Caco-2 (cell line): ENCODE measurements at regions not wholly inside any gene's neighbourhood (a gene's known extent, or its start where the extent isn't known, plus 50 kb on each side); places are given as distances from the start of the nearest gene placed in this dataset.

Experiments
- BruUV-seq: library from RNA; stranded (reverse); fragments of 400-500 nt; replicated peaks from 2 replicates; lab custom pipeline; 2021; lab: Mats Ljungman, UMichigan
- CTCF ChIA-PET: fragments of 300-600 bp; sonication (Branson Sonifier 250); formaldehyde crosslinking; loops from one replicate; lab custom pipeline; 2022; ENCODE audit warnings: antibody characterized with exemption; lab: Charles Lee
- POLR2A ChIA-PET: fragments of 300-600 bp; sonication (Branson Sonifier 250); formaldehyde crosslinking; loops from one replicate; lab custom pipeline; 2022; ENCODE audit warnings: antibody characterized with exemption; lab: Charles Lee
- DNase-seq, 2 experiments: peaks; one replicate each; pipeline versions ENCODE4 v3.0.0 to v3.0.0-alpha.2; 2020 to 2022
- H3K27me3 ChIP-seq: replicated peaks from 2 replicates; pipeline ENCODE4 v1.6.0; 2011; ENCODE audit warnings: low read length; ENCODE audit not compliant: control insufficient read depth, insufficient read depth
- H3K36me3 ChIP-seq: 2 replicates; pipeline ENCODE4 v1.5.1; 2011; ENCODE audit warnings: low read length; ENCODE audit not compliant: control insufficient read depth, insufficient read depth
- H3K4me1 ChIP-seq: fragments of 250-450 bp; sonication (Bioruptor Pico); 2 replicates; pipeline ENCODE4 v1.5.1; 2020; ENCODE audit warnings: mild to moderate bottlenecking
- H3K4me3 ChIP-seq: 2 replicates; pipeline ENCODE4 v1.5.1; 2011; ENCODE audit warnings: low read depth, mild to moderate bottlenecking, control low read depth, low read length
- H3K9me3 ChIP-seq: fragments of 250-450 bp; sonication (Bioruptor Pico); 2 replicates; pipeline ENCODE4 v1.5.1; 2020; ENCODE audit warnings: mild to moderate bottlenecking, moderate library complexity
- H3K27ac Mint-ChIP-seq: one replicate; pipeline ENCODE4 v1.8.0; 2022; ENCODE audit warnings: mixed read lengths; ENCODE audit not compliant: unreplicated experiment
- H3K27me3 Mint-ChIP-seq: one replicate; pipeline ENCODE4 v1.8.0; 2022; ENCODE audit warnings: mixed read lengths; ENCODE audit not compliant: insufficient read depth, unreplicated experiment
- H3K36me3 Mint-ChIP-seq: one replicate; pipeline ENCODE4 v1.8.0; 2022; ENCODE audit warnings: mild to moderate bottlenecking, mixed read lengths; ENCODE audit not compliant: insufficient read depth, unreplicated experiment
- H3K4me1 Mint-ChIP-seq: one replicate; pipeline ENCODE4 v1.8.0; 2022; ENCODE audit warnings: low read depth, mixed read lengths; ENCODE audit not compliant: unreplicated experiment
- H3K4me3 Mint-ChIP-seq: one replicate; pipeline ENCODE4 v1.8.0; 2022; ENCODE audit warnings: mild to moderate bottlenecking, moderate library complexity, mixed read lengths; ENCODE audit not compliant: unreplicated experiment
- H3K9me3 Mint-ChIP-seq: one replicate; pipeline ENCODE4 v1.8.0; 2022; ENCODE audit warnings: mixed read lengths; ENCODE audit not compliant: unreplicated experiment
- CTCF ChIP-seq, 2 experiments: fragments of 200-600 bp in 1 of 2; IDR thresholded peaks; 1 replicate in 1 of 2; 2 replicates in 1 of 2; pipeline versions ENCODE4 v1.5.1 to v1.8.0; 2011 to 2022; ENCODE audit warnings: antibody characterized with exemption in 1 of 2, control low read depth in 1 of 2, inconsistent platforms in 1 of 2, low read depth in 1 of 2, low read length in 1 of 2, mild to moderate bottlenecking in 1 of 2, moderate library complexity in 1 of 2; ENCODE audit not compliant: insufficient read depth in 1 of 2, severe bottlenecking in 1 of 2, unreplicated experiment in 1 of 2
- intact Hi-C: fragments of 100-400 bp; cut with micrococcal nuclease; formaldehyde crosslinking; loops from one replicate; pipeline ENCODE4 v1.10.0; 2022; ENCODE audit not compliant: unreplicated experiment

DNA sequence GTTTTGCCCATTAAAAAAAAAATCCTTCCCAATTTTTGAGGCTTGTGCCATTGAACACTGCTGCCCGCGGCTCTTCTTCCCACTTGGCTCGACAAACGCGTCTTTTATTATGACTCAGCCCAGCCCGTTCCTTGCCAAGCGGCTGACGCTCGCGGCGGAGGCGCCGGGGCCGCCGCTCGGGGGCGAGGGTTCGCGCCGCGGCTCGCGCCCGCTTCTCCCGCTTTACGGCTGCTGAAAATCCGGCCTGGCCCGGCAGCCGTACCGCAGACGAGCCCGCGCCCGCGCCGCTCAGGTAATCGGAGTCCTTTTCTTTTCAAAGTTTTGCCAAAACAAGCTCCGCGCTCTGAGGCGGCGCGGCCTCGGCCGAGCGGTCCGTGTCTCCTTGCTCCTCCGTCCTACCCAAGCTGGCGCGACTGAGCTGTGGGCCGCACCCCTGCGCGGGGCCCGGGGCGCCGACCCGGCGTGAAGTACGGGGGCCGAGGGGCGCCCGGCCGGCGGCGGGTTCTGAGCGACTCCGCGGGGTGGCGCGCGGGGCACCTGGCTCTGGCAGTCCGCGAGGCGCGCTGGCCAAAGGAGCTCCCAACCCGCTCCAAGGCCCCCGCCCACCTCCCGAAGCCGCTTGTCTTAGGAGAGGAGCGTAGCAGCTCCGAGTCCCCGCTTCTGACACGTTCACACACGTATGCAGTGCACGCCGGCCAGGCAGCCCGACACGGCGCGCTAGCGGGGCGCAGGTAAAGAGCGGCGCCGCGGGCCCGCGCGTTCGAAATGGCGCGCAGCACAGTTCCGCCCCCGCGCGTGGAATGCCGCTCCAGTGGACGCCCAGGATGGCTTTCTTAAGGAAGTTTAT lies 418.2 kb upstream of the NAALADL2 start:
- peaks cover 12% of the 10 kb centered on the region for H3K36me3 Mint-ChIP-seq
- CTCF ChIA-PET: interaction anchor here (0.6 to 1.3 kb wide), 5 partner anchors 31 to 438 kb away, joined by 3 to 8 read pairs (median 4); no protein-coding TSS in a partner anchor
- POLR2A ChIA-PET: interaction anchor here (0.6 to 2.7 kb wide), 4 partner anchors 18 to 193 kb away, joined by 3 to 24 read pairs (median 4); no protein-coding TSS in a partner anchor
- TF ChIP-seq CTCF (IDR thresholded peaks at IDR 0.05; ENCODE audit: insufficient read depth in 1 of 2, low read depth in 1 of 2, low read length in 1 of 2, severe bottlenecking in 1 of 2, unreplicated experiment in 1 of 2): peak in 1 of 2 experiments; percentile 25
- H3K27me3 ChIP-seq: no peaks in the 10 kb centered on the region
- H3K27me3 Mint-ChIP-seq: no peaks in the 10 kb centered on the region
- no peak overlapping the region for H3K4me3 Mint-ChIP-seq
- H3K4me3 ChIP-seq: peak overlapping the region; percentile 50
- peaks cover 9% of the 10 kb centered on the region for H3K9me3 Mint-ChIP-seq
- intact Hi-C loops: loop anchor here (1.0 to 5.0 kb wide), 3 partner anchors 90 to 224 kb away; no protein-coding TSS in a partner anchor
- peak; percentile 93 to 96 for DNase-seq
- H3K4me1 ChIP-seq: peaks cover 18% of the 10 kb centered on the region
- peaks cover 24% of the 10 kb centered on the region for H3K4me1 Mint-ChIP-seq
- BruUV-seq: no TSS peak
- no peaks in the 10 kb centered on the region for H3K36me3 ChIP-seq
- H3K27ac Mint-ChIP-seq: peak overlapping the region; percentile 78
- 0 out of 2 replicates have a peak, but pooled peaks cover 4% of the 10 kb centered on the region for H3K9me3 ChIP-seq

GRCh38 chr3:174441588-174442301 lies 417.4 kb upstream of the NAALADL2 start:
- no peak for TF ChIP-seq CTCF (IDR thresholded peaks at IDR 0.05; ENCODE audit: insufficient read depth in 1 of 2, low read depth in 1 of 2, low read length in 1 of 2, severe bottlenecking in 1 of 2, unreplicated experiment in 1 of 2)
- intact Hi-C loops: loop anchor here (1.0 to 5.0 kb wide), 3 partner anchors 90 to 224 kb away; no protein-coding TSS in a partner anchor
- H3K4me1 Mint-ChIP-seq: peaks cover 16% of the 10 kb centered on the region
- peak in 1 of 2 experiments; percentile 23 for DNase-seq
- ChIA-PET CTCF (interaction anchor here (0.6 to 1.3 kb wide), 6 partner anchors 32 to 1291 kb away, joined by 3 to 8 read pairs (median 4); no protein-coding TSS in a partner anchor), POLR2A (interaction anchor here (0.6 to 2.7 kb wide), 4 partner anchors 17 to 192 kb away, joined by 3 to 24 read pairs (median 4); no protein-coding TSS in a partner anchor)
- H3K27me3 Mint-ChIP-seq: no peaks in the 10 kb centered on the region
- BruUV-seq: TSS peak; percentile 29
- Histone ChIP-seq H3K4me3 (peak overlapping the region; percentile 50), H3K4me1 (peaks cover 14% of the 10 kb centered on the region), H3K36me3 (no peaks in the 10 kb centered on the region), H3K27me3 (no peaks in the 10 kb centered on the region), H3K9me3 (0 out of 2 replicates have a peak, but pooled peaks cover 4% of the 10 kb centered on the region)
- H3K9me3 Mint-ChIP-seq: peaks cover 9% of the 10 kb centered on the region
- no peak overlapping the region for H3K4me3 Mint-ChIP-seq
- H3K27ac Mint-ChIP-seq: no peak overlapping the region
- H3K36me3 Mint-ChIP-seq: peaks cover 12% of the 10 kb centered on the region

GRCh38 chr3:174442302-174442682 lies 416.8 kb upstream of the NAALADL2 start:
- Histone ChIP-seq H3K4me3 (peak overlapping the region; percentile 50), H3K9me3 (0 out of 2 replicates have a peak, but pooled peaks cover 4% of the 10 kb centered on the region), H3K36me3 (no peaks in the 10 kb centered on the region), H3K4me1 (peaks cover 10% of the 10 kb centered on the region), H3K27me3 (no peaks in the 10 kb centered on the region)
- H3K9me3 Mint-ChIP-seq: peaks cover 6% of the 10 kb centered on the region
- H3K27me3 Mint-ChIP-seq: no peaks in the 10 kb centered on the region
- H3K27ac Mint-ChIP-seq: no peak overlapping the region
- no TSS peak for BruUV-seq
- peaks cover 12% of the 10 kb centered on the region for H3K36me3 Mint-ChIP-seq
- no peak for DNase-seq
- H3K4me3 Mint-ChIP-seq: no peak overlapping the region
- TF ChIP-seq CTCF (IDR thresholded peaks at IDR 0.05; ENCODE audit: insufficient read depth in 1 of 2, low read depth in 1 of 2, low read length in 1 of 2, severe bottlenecking in 1 of 2, unreplicated experiment in 1 of 2): no peak
- H3K4me1 Mint-ChIP-seq: peaks cover 13% of the 10 kb centered on the region
- intact Hi-C loops: loop anchor here (5.0 kb wide), 1 partner anchor 225 kb away; no protein-coding TSS in a partner anchor
- POLR2A ChIA-PET: no interaction called here
- CTCF ChIA-PET: interaction anchor here (0.7 kb wide), 1 partner anchor 1292 kb away, joined by 5 read pairs; no protein-coding TSS in a partner anchor
